H9 (cell line): ENCODE measurements at regions not wholly inside any gene's neighbourhood (a gene's known extent, or its start where the extent isn't known, plus 50 kb on each side); places are given as distances from the start of the nearest gene placed in this dataset.

ENCODE experiments used
- DNase-seq: peaks from one replicate; pipeline ENCODE4 v3.0.0-alpha.2; 2017
- H2AFZ ChIP-seq: one replicate; pipeline ENCODE4 v1.6.1; 2013; ENCODE audit warnings: mild to moderate bottlenecking, low read length, control low read depth, moderate library complexity
- H2AK5ac ChIP-seq: 2 replicates; pipeline ENCODE4 v1.6.1; 2013; ENCODE audit warnings: low read length, control low read depth, mixed read lengths; ENCODE audit not compliant: insufficient read length
- H2BK120ac ChIP-seq: one replicate; pipeline ENCODE4 v1.6.1; 2013; ENCODE audit warnings: low read depth, mild to moderate bottlenecking, low read length, control low read depth, inconsistent platforms; ENCODE audit not compliant: poor library complexity, severe bottlenecking
- H2BK12ac ChIP-seq: 2 replicates; pipeline ENCODE4 v1.6.1; 2013; ENCODE audit warnings: low read length, control low read depth, mixed read lengths, low read depth; ENCODE audit not compliant: insufficient read length
- H2BK15ac ChIP-seq: 2 replicates; pipeline ENCODE4 v1.6.1; 2013; ENCODE audit warnings: low read depth, low read length, control low read depth
- H2BK20ac ChIP-seq: one replicate; pipeline ENCODE4 v1.6.1; 2013; ENCODE audit warnings: low read depth, mild to moderate bottlenecking, low read length, control low read depth, inconsistent platforms; ENCODE audit not compliant: poor library complexity, severe bottlenecking
- H2BK5ac ChIP-seq: 2 replicates; pipeline ENCODE4 v1.6.1; 2013; ENCODE audit warnings: low read length, control low read depth, mixed read lengths; ENCODE audit not compliant: insufficient read length
- H3K14ac ChIP-seq: 2 replicates; pipeline ENCODE4 v1.6.1; 2013; ENCODE audit warnings: low read length, control low read depth; ENCODE audit not compliant: insufficient read depth
- H3K18ac ChIP-seq: 2 replicates; pipeline ENCODE4 v1.6.1; 2013; ENCODE audit warnings: low read depth, mild to moderate bottlenecking, mixed read lengths, low read length, control low read depth; ENCODE audit not compliant: insufficient read length
- H3K23ac ChIP-seq: 2 replicates; pipeline ENCODE4 v1.6.1; 2013; ENCODE audit warnings: low read length, control low read depth, mixed read lengths, low read depth; ENCODE audit not compliant: insufficient read length
- H3K23me2 ChIP-seq: 2 replicates; pipeline ENCODE4 v1.6.1; 2013; ENCODE audit warnings: low read depth, mild to moderate bottlenecking, mixed read lengths, low read length, control low read depth; ENCODE audit not compliant: insufficient read length, poor library complexity, severe bottlenecking
- H3K27ac ChIP-seq: 2 replicates; pipeline ENCODE4 v1.5.1; 2013; ENCODE audit warnings: low read length, control low read depth, mixed read lengths, low read depth; ENCODE audit not compliant: insufficient read length
- H3K27me3 ChIP-seq: 2 replicates; pipeline ENCODE4 v1.6.1; 2013; ENCODE audit warnings: low read length, control low read depth, inconsistent platforms; ENCODE audit not compliant: insufficient read depth
- H3K4ac ChIP-seq: 2 replicates; pipeline ENCODE4 v1.6.1; 2013; ENCODE audit warnings: low read depth, mild to moderate bottlenecking, control low read depth, inconsistent platforms, low read length, moderate library complexity
- H3K4me1 ChIP-seq: 2 replicates; pipeline ENCODE4 v1.6.1; 2013; ENCODE audit warnings: low read length, control low read depth, inconsistent platforms; ENCODE audit not compliant: insufficient read depth
- H3K4me2 ChIP-seq: 2 replicates; pipeline ENCODE4 v1.6.1; 2013; ENCODE audit warnings: low read length, control low read depth, mixed read lengths; ENCODE audit not compliant: insufficient read length, insufficient read depth
- H3K56ac ChIP-seq: 2 replicates; pipeline ENCODE4 v1.6.1; 2013; ENCODE audit warnings: low read depth, mild to moderate bottlenecking, mixed read lengths, low read length, control low read depth; ENCODE audit not compliant: insufficient read length
- H3K79me1 ChIP-seq: 2 replicates; pipeline ENCODE4 v1.6.1; 2013; ENCODE audit warnings: low read depth, mild to moderate bottlenecking, moderate library complexity, low read length, control low read depth, inconsistent platforms; ENCODE audit not compliant: insufficient read depth, poor library complexity, severe bottlenecking
- H3K79me2 ChIP-seq: 2 replicates; pipeline ENCODE4 v1.6.1; 2013; ENCODE audit warnings: low read length, control low read depth, inconsistent platforms; ENCODE audit not compliant: insufficient read depth
- H3K9ac ChIP-seq: 2 replicates; pipeline ENCODE4 v1.6.1; 2013; ENCODE audit warnings: low read length, control low read depth, mixed read lengths; ENCODE audit not compliant: insufficient read length; ENCODE audit errors: extremely low read depth
- H3K9me3 ChIP-seq: one replicate; pipeline ENCODE4 v1.6.1; 2013; ENCODE audit warnings: low read depth, low read length, inconsistent platforms; ENCODE audit not compliant: control insufficient read depth
- H3T11ph ChIP-seq: one replicate; pipeline ENCODE4 v1.6.1; 2013; ENCODE audit warnings: mild to moderate bottlenecking, low read length, control low read depth, inconsistent platforms
- H4K20me1 ChIP-seq: one replicate; pipeline ENCODE4 v1.6.1; 2013; ENCODE audit not compliant: control insufficient read depth, insufficient read length, insufficient read depth
- H4K5ac ChIP-seq: 2 replicates; pipeline ENCODE4 v1.6.1; 2013; ENCODE audit warnings: low read depth, mild to moderate bottlenecking, mixed read lengths, low read length, control low read depth; ENCODE audit not compliant: insufficient read length
- H4K8ac ChIP-seq: replicated peaks from 2 replicates; pipeline ENCODE4 v1.6.1; 2013; ENCODE audit warnings: low read length, control low read depth, mixed read lengths, low read depth; ENCODE audit not compliant: insufficient read length
- H4K91ac ChIP-seq: 2 replicates; pipeline ENCODE4 v1.6.1; 2013; ENCODE audit warnings: low read depth, mild to moderate bottlenecking, moderate library complexity, mixed read lengths, low read length, control low read depth; ENCODE audit not compliant: insufficient read length
- H3K27ac Mint-ChIP-seq, 3 experiments: 2 replicates in 2 of 3; 3 replicates in 1 of 3; pipeline ENCODE4 v1.8.0; 2020 to 2021; ENCODE audit warnings: mixed read lengths in 3 of 3, mild to moderate bottlenecking in 1 of 3, moderate library complexity in 1 of 3
- H3K27me3 Mint-ChIP-seq: 2 replicates; pipeline ENCODE4 v1.8.0; 2021; ENCODE audit warnings: low read depth, mild to moderate bottlenecking, moderate library complexity, mixed read lengths
- H3K36me3 Mint-ChIP-seq, 3 experiments: 2 replicates in 2 of 3; 3 replicates in 1 of 3; pipeline ENCODE4 v1.8.0; 2020 to 2021; ENCODE audit warnings: low read depth in 3 of 3, mixed read lengths in 3 of 3; ENCODE audit not compliant: insufficient read depth in 1 of 3
- H3K4me1 Mint-ChIP-seq, 2 experiments: 2 replicates each; pipeline ENCODE4 v1.8.0; 2020; ENCODE audit warnings: mixed read lengths in 2 of 2
- H3K4me3 Mint-ChIP-seq, 2 experiments: 2 replicates in 1 of 2; 3 replicates in 1 of 2; pipeline ENCODE4 v1.8.0; 2020 to 2021; ENCODE audit warnings: mild to moderate bottlenecking in 2 of 2, mixed read lengths in 2 of 2, moderate library complexity in 1 of 2
- H3K9me3 Mint-ChIP-seq, 2 experiments: 2 replicates in 1 of 2; 3 replicates in 1 of 2; pipeline ENCODE4 v1.8.0; 2020; ENCODE audit warnings: mild to moderate bottlenecking in 2 of 2, mixed read lengths in 2 of 2, moderate library complexity in 1 of 2
- WGBS: extraction: QIAGEN DNeasy Blood & Tissue Kit; methylation state at CpG from one replicate; pipeline ENCODE4 v1.1.7; 2013; ENCODE audit warnings: missing lambda C conversion rate, low lambda C conversion rate, mixed read lengths; ENCODE audit not compliant: insufficient read length; ENCODE audit errors: extremely low coverage; 5-methylcytosine and 5-hydroxymethylcytosine counted together
- TF ChIP-seq, protein P1 (sequence below): fragments of 200-600 bp; sonication (generic); conservative IDR thresholded peaks from 3 replicates; pipeline ENCODE4 v1.8.0; 2021; ENCODE audit warnings: antibody characterized with exemption, mild to moderate bottlenecking

DNA sequence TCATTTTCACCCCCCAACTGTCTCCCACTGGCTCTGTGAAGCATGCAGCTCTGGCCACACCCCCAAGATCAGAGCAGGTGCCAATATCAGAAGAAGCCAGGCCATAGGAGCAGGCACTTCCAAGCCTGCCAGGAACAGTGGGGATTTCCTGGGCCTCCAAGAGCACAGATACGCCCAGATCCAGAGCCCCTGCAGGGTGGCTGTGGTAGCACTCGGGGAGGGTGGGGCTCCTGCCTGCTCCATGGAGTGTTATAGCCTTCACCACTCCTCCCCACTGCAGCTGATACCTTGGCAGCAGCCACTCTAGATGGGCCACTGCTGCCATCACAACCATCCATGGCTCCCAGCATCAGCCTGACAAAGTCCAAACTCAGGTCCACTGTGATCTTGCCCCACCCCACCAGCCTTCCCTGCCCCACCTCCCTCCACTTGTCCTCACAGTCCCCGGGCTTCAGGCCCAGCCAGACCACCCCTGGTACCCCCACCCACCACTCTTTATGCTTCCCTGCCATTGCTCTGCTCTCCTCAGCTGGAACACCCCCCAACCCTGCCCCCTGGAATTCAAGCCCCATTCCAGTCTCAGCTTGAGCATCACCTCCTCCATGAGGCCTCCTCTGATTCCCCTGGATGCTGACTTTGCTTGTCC is 448.3 kb downstream of the MATN1 start:
- Histone ChIP-seq H3K4me2 (no peak overlapping the region), H2AK5ac (no peak overlapping the region), H3K27ac (no peak overlapping the region), H3K56ac (no peak overlapping the region), H4K5ac (no peak overlapping the region), H3K79me1 (no peaks in the 10 kb centered on the region), H3K14ac (no peak overlapping the region), H3K23me2 (no peaks in the 10 kb centered on the region), H3K4ac (no peak overlapping the region), H4K20me1 (no peaks in the 10 kb centered on the region), H2AFZ (no peak overlapping the region), H3K9me3 (no peaks in the 10 kb centered on the region), H2BK15ac (no peak overlapping the region), H4K8ac (no peak overlapping the region), H3K27me3 (no peaks in the 10 kb centered on the region), H3K18ac (no peak overlapping the region), H3T11ph (no peak overlapping the region), H3K9ac (no peak overlapping the region), H2BK120ac (no peak overlapping the region), H4K91ac (no peak overlapping the region), H3K23ac (no peak overlapping the region), H2BK12ac (no peak overlapping the region), H3K4me1 (no peaks in the 10 kb centered on the region), H2BK20ac (no peak overlapping the region), H2BK5ac (no peak overlapping the region), H3K79me2 (no peaks in the 10 kb centered on the region)
- H3K9me3 Mint-ChIP-seq, result no peaks in the 10 kb centered on the region; a peak in 1 of 5 replicates
- WGBS, result no CpG with 5 or more reads among the region's 3 CpGs
- peaks cover 6% of the 10 kb centered on the region for H3K27me3 Mint-ChIP-seq
- 0 out of 4 replicates have a peak, but pooled peaks cover 0 to 2% of the 10 kb centered on the region in 2 experiments for H3K4me1 Mint-ChIP-seq
- H3K27ac Mint-ChIP-seq, result no peak overlapping the region
- DNase-seq, result peak; percentile 21
- H3K36me3 Mint-ChIP-seq, result no peaks in the 10 kb centered on the region
- H3K4me3 Mint-ChIP-seq, result no peak overlapping the region; a peak in 1 of 5 replicates
- TF ChIP-seq, protein P1, sequence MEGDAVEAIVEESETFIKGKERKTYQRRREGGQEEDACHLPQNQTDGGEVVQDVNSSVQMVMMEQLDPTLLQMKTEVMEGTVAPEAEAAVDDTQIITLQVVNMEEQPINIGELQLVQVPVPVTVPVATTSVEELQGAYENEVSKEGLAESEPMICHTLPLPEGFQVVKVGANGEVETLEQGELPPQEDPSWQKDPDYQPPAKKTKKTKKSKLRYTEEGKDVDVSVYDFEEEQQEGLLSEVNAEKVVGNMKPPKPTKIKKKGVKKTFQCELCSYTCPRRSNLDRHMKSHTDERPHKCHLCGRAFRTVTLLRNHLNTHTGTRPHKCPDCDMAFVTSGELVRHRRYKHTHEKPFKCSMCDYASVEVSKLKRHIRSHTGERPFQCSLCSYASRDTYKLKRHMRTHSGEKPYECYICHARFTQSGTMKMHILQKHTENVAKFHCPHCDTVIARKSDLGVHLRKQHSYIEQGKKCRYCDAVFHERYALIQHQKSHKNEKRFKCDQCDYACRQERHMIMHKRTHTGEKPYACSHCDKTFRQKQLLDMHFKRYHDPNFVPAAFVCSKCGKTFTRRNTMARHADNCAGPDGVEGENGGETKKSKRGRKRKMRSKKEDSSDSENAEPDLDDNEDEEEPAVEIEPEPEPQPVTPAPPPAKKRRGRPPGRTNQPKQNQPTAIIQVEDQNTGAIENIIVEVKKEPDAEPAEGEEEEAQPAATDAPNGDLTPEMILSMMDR, result no peak
